GM23338 (cell line): ENCODE measurements at regions not wholly inside any gene's neighbourhood (a gene's known extent, or its start where the extent isn't known, plus 50 kb on each side); places are given as distances from the start of the nearest gene placed in this dataset.

ENCODE experiments used
- ATAC-seq: fragments of 200-7000 bp; cut with Tn5 transposase; 3 replicates; pipeline ENCODE4 v1.9.1; 2020
- DNase-seq: peaks from one replicate; pipeline ENCODE4 v3.0.0-alpha.2; 2015; ENCODE audit warnings: low spot score
- H2AFZ ChIP-seq: fragments of 200-600 bp; sonication (generic); 2 replicates; pipeline ENCODE4 v1.8.0; 2016; ENCODE audit warnings: antibody characterized with exemption, mild to moderate bottlenecking, moderate library complexity
- H3F3A ChIP-seq: fragments of 200-600 bp; sonication (generic); replicated peaks from 2 replicates; pipeline ENCODE4 v1.8.0; 2017; ENCODE audit warnings: antibody characterized with exemption, mixed run types, low read depth
- H3K27ac ChIP-seq: fragments of 200-600 bp; sonication (generic); 2 replicates; pipeline ENCODE4 v1.6.1; 2016; ENCODE audit warnings: low read depth
- H3K27me3 ChIP-seq: fragments of 200-600 bp; sonication (generic); 2 replicates; pipeline ENCODE4 v1.8.0; 2016; ENCODE audit warnings: mild to moderate bottlenecking, mixed run types, moderate library complexity; ENCODE audit not compliant: insufficient read depth
- H3K36me3 ChIP-seq: fragments of 200-600 bp; sonication (generic); 2 replicates; pipeline ENCODE4 v1.8.0; 2016; ENCODE audit warnings: mild to moderate bottlenecking; ENCODE audit not compliant: insufficient read depth
- H3K4me1 ChIP-seq: fragments of 200-600 bp; sonication (generic); 2 replicates; pipeline ENCODE4 v1.8.0; 2016; ENCODE audit warnings: mild to moderate bottlenecking, moderate library complexity; ENCODE audit not compliant: insufficient read depth
- H3K4me2 ChIP-seq: fragments of 200-600 bp; sonication (generic); 2 replicates; pipeline ENCODE4 v1.7.1; 2017; ENCODE audit warnings: mixed run types
- H3K4me3 ChIP-seq: fragments of 200-600 bp; sonication (generic); 2 replicates; pipeline ENCODE4 v1.6.1; 2016; ENCODE audit warnings: mixed run types
- H3K79me2 ChIP-seq: fragments of 200-600 bp; sonication (generic); replicated peaks from 2 replicates; pipeline ENCODE4 v1.8.0; 2017; ENCODE audit warnings: mild to moderate bottlenecking; ENCODE audit not compliant: insufficient read depth
- H3K9me2 ChIP-seq: fragments of 200-600 bp; sonication (generic); 2 replicates; pipeline ENCODE4 v1.8.0; 2017; ENCODE audit not compliant: insufficient read depth
- H4K20me1 ChIP-seq: fragments of 200-600 bp; sonication (generic); replicated peaks from 2 replicates; pipeline ENCODE4 v1.8.0; 2017; ENCODE audit warnings: mild to moderate bottlenecking; ENCODE audit not compliant: insufficient read depth
- H3K27ac Mint-ChIP-seq: 2 replicates; pipeline ENCODE4 v1.8.0; 2020; ENCODE audit warnings: inconsistent platforms, mild to moderate bottlenecking, moderate library complexity, mixed read lengths
- H3K27me3 Mint-ChIP-seq: 3 replicates; pipeline ENCODE4 v1.8.0; 2022; ENCODE audit warnings: low read depth, mild to moderate bottlenecking, moderate library complexity, mixed read lengths, inconsistent platforms; ENCODE audit not compliant: insufficient read depth, poor library complexity
- H3K36me3 Mint-ChIP-seq: 3 replicates; pipeline ENCODE4 v1.8.0; 2021; ENCODE audit warnings: low read depth, mild to moderate bottlenecking, inconsistent platforms, moderate library complexity, mixed read lengths
- H3K4me1 Mint-ChIP-seq: 3 replicates; pipeline ENCODE4 v1.8.0; 2020; ENCODE audit warnings: mild to moderate bottlenecking, inconsistent platforms, mixed read lengths
- H3K4me3 Mint-ChIP-seq: 3 replicates; pipeline ENCODE4 v1.8.0; 2021; ENCODE audit warnings: moderate library complexity, mild to moderate bottlenecking, inconsistent platforms, mixed read lengths
- H3K9me3 Mint-ChIP-seq: 3 replicates; pipeline ENCODE4 v1.8.0; 2020; ENCODE audit warnings: moderate library complexity, mild to moderate bottlenecking, inconsistent platforms, mixed read lengths
- CREB1 ChIP-seq: fragments of 250-450 bp; sonication (Bioruptor Pico); IDR thresholded peaks from 2 replicates; pipeline ENCODE4 v1.5.0; 2020; ENCODE audit warnings: low read depth, mild to moderate bottlenecking, moderate library complexity
- CTCF ChIP-seq, 2 experiments: fragments of 200-600 bp in 1 of 2; sonication (generic) in 1 of 2; conservative IDR thresholded peaks; 2 replicates each; pipeline versions ENCODE4 v1.5.1 to v1.6.1; 2016 to 2017; ENCODE audit warnings: antibody characterized with exemption in 2 of 2, low read depth in 2 of 2, mild to moderate bottlenecking in 2 of 2, moderate library complexity in 1 of 2
- EZH2 ChIP-seq: fragments of 200-600 bp; sonication (generic); IDR thresholded peaks from one replicate; pipeline ENCODE4 v1.8.0; 2017; ENCODE audit warnings: antibody characterized with exemption, mild to moderate bottlenecking, low read depth; ENCODE audit not compliant: unreplicated experiment
- NANOG ChIP-seq: IDR thresholded peaks from 2 replicates; pipeline ENCODE4 v1.6.1; 2016; ENCODE audit warnings: antibody characterized with exemption, borderline replicate concordance
- REST ChIP-seq: IDR thresholded peaks from one replicate; pipeline ENCODE4 v1.6.1; 2018; ENCODE audit warnings: antibody characterized with exemption; ENCODE audit not compliant: unreplicated experiment
- ZNF114 ChIP-seq: fragments of 250-450 bp; sonication (Bioruptor Pico); IDR thresholded peaks from 2 replicates; pipeline ENCODE4 v1.5.0; 2020; ENCODE audit warnings: mild to moderate bottlenecking, moderate library complexity
- TF ChIP-seq, protein P1 (sequence below): IDR thresholded peaks from 2 replicates; pipeline ENCODE4 v1.6.1; 2016; ENCODE audit warnings: antibody characterized with exemption
- TF ChIP-seq, protein P2 (sequence below): fragments of 250-450 bp; sonication (Bioruptor Pico); IDR thresholded peaks from 2 replicates; pipeline ENCODE4 v1.5.0; 2020; ENCODE audit warnings: mild to moderate bottlenecking, moderate library complexity

GRCh38 chrX:120768681-120769080 is 107.0 kb downstream of the CT47B1 start (continued):
- TF ChIP-seq EZH2, result no peak
- TF ChIP-seq CTCF (conservative IDR thresholded peaks at IDR 0.05; ENCODE audit: low read depth in 2 of 2), result no peak

GRCh38 chrX:120768254-120768653 is 107.4 kb downstream of the CT47B1 start:
- no peaks in the 10 kb centered on the region for H3K36me3 ChIP-seq
- H3K9me2 ChIP-seq, result no peaks in the 10 kb centered on the region
- no peak overlapping the region for H3K4me2 ChIP-seq
- Mint-ChIP-seq H3K4me1 (no peaks in the 10 kb centered on the region), H3K4me3 (no peak overlapping the region), H3K27ac (no peak overlapping the region), H3K36me3 (no peaks in the 10 kb centered on the region), H3K9me3 (no peaks in the 10 kb centered on the region), H3K27me3 (peaks cover 2% of the 10 kb centered on the region)
- H3F3A ChIP-seq, result no peaks in the 10 kb centered on the region
- no peaks in the 10 kb centered on the region for H3K79me2 ChIP-seq
- ATAC-seq (no peak), DNase-seq (no peak)
- no peaks in the 10 kb centered on the region for H4K20me1 ChIP-seq
- no peak overlapping the region for H3K27ac ChIP-seq
- no peak overlapping the region for H3K4me3 ChIP-seq
- no peak overlapping the region for H2AFZ ChIP-seq
- no peak for TF ChIP-seq ZNF114
- H3K27me3 ChIP-seq, result no peaks in the 10 kb centered on the region
- H3K4me1 ChIP-seq, result no peaks in the 10 kb centered on the region

DNA sequence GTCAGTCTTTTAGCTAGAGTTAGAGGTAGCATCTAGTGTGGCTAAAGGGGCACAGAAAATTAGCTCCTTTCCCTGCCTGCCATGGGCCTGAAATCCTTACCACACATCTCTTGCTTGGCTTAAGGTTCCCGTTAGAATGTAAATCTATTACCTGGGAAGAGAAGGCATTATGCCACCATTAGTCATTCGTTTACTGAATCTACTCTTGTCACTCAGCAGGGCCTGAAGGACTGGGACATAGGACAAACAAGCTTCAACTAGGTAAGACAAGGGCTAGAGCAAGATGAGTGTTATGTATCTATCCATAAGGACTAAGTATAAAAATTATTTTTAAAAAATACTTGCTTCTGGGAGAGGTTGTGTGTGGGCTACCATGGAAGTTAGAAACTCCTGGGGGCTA is 112.4 kb downstream of the CT47B1 start:
- H3K27ac Mint-ChIP-seq, result no peak overlapping the region
- no peaks in the 10 kb centered on the region for H3K9me2 ChIP-seq
- H2AFZ ChIP-seq, result no peak overlapping the region
- H3K79me2 ChIP-seq, result no peaks in the 10 kb centered on the region
- H3F3A ChIP-seq, result no peaks in the 10 kb centered on the region
- H3K27me3 Mint-ChIP-seq, result peaks cover 4% of the 10 kb centered on the region
- H3K4me3 Mint-ChIP-seq, result no peak overlapping the region
- H3K27ac ChIP-seq, result no peak overlapping the region
- no peaks in the 10 kb centered on the region for H3K9me3 Mint-ChIP-seq
- no peaks in the 10 kb centered on the region for H3K4me1 ChIP-seq
- H3K36me3 ChIP-seq, result no peaks in the 10 kb centered on the region
- H4K20me1 ChIP-seq, result no peaks in the 10 kb centered on the region
- no peak overlapping the region for H3K4me2 ChIP-seq
- H3K27me3 ChIP-seq, result no peaks in the 10 kb centered on the region
- no peaks in the 10 kb centered on the region; the same call in 2 of the 3 replicates for H3K4me1 Mint-ChIP-seq
- no peak overlapping the region for H3K4me3 ChIP-seq
- DNase-seq (no peak), ATAC-seq (no peak)
- H3K36me3 Mint-ChIP-seq, result no peaks in the 10 kb centered on the region
- no peak for TF ChIP-seq REST
- no peak for TF ChIP-seq CREB1 (CRISPR knock-in tag)
- TF ChIP-seq NANOG, result no peak
- TF ChIP-seq, protein P1, sequence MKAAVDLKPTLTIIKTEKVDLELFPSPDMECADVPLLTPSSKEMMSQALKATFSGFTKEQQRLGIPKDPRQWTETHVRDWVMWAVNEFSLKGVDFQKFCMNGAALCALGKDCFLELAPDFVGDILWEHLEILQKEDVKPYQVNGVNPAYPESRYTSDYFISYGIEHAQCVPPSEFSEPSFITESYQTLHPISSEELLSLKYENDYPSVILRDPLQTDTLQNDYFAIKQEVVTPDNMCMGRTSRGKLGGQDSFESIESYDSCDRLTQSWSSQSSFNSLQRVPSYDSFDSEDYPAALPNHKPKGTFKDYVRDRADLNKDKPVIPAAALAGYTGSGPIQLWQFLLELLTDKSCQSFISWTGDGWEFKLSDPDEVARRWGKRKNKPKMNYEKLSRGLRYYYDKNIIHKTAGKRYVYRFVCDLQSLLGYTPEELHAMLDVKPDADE, result no peak
- TF ChIP-seq, protein P2, sequence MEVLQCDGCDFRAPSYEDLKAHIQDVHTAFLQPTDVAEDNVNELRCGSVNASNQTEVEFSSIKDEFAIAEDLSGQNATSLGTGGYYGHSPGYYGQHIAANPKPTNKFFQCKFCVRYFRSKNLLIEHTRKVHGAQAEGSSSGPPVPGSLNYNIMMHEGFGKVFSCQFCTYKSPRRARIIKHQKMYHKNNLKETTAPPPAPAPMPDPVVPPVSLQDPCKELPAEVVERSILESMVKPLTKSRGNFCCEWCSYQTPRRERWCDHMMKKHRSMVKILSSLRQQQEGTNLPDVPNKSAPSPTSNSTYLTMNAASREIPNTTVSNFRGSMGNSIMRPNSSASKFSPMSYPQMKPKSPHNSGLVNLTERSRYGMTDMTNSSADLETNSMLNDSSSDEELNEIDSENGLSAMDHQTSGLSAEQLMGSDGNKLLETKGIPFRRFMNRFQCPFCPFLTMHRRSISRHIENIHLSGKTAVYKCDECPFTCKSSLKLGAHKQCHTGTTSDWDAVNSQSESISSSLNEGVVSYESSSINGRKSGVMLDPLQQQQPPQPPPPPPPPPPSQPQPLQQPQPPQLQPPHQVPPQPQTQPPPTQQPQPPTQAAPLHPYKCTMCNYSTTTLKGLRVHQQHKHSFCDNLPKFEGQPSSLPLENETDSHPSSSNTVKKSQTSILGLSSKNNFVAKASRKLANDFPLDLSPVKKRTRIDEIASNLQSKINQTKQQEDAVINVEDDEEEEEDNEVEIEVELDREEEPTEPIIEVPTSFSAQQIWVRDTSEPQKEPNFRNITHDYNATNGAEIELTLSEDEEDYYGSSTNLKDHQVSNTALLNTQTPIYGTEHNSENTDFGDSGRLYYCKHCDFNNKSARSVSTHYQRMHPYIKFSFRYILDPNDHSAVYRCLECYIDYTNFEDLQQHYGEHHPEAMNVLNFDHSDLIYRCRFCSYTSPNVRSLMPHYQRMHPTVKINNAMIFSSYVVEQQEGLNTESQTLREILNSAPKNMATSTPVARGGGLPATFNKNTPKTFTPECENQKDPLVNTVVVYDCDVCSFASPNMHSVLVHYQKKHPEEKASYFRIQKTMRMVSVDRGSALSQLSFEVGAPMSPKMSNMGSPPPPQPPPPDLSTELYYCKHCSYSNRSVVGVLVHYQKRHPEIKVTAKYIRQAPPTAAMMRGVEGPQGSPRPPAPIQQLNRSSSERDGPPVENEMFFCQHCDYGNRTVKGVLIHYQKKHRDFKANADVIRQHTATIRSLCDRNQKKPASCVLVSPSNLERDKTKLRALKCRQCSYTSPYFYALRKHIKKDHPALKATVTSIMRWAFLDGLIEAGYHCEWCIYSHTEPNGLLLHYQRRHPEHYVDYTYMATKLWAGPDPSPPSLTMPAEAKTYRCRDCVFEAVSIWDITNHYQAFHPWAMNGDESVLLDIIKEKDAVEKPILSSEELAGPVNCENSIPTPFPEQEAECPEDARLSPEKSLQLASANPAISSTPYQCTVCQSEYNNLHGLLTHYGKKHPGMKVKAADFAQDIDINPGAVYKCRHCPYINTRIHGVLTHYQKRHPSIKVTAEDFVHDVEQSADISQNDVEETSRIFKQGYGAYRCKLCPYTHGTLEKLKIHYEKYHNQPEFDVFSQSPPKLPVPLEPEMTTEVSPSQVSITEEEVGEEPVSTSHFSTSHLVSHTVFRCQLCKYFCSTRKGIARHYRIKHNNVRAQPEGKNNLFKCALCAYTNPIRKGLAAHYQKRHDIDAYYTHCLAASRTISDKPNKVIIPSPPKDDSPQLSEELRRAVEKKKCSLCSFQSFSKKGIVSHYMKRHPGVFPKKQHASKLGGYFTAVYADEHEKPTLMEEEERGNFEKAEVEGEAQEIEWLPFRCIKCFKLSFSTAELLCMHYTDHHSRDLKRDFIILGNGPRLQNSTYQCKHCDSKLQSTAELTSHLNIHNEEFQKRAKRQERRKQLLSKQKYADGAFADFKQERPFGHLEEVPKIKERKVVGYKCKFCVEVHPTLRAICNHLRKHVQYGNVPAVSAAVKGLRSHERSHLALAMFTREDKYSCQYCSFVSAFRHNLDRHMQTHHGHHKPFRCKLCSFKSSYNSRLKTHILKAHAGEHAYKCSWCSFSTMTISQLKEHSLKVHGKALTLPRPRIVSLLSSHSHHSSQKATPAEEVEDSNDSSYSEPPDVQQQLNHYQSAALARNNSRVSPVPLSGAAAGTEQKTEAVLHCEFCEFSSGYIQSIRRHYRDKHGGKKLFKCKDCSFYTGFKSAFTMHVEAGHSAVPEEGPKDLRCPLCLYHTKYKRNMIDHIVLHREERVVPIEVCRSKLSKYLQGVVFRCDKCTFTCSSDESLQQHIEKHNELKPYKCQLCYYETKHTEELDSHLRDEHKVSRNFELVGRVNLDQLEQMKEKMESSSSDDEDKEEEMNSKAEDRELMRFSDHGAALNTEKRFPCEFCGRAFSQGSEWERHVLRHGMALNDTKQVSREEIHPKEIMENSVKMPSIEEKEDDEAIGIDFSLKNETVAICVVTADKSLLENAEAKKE (CRISPR knock-in tag), result no peak
